H1 (cell line): ENCODE measurements at regions not wholly inside any gene's neighbourhood (a gene's known extent, or its start where the extent isn't known, plus 50 kb on each side); places are given as distances from the start of the nearest gene placed in this dataset.

Experiments used
- CTCF ChIA-PET: fragments of 300-600 bp; sonication (Branson Sonifier 250); formaldehyde crosslinking; loops from one replicate; lab custom pipeline; 2021; ENCODE audit not compliant: partially characterized antibody; lab: Charles Lee
- POLR2A ChIA-PET: fragments of 300-600 bp; sonication (Branson Sonifier 250); formaldehyde crosslinking; loops from one replicate; lab custom pipeline; 2021; ENCODE audit warnings: inconsistent platforms; ENCODE audit not compliant: partially characterized antibody; lab: Charles Lee
- DNase-seq, 2 experiments: peaks; one replicate each; pipeline versions ENCODE4 v3.0.0 to v3.0.0-alpha.2; 2010 to 2022; ENCODE audit warnings: low spot score in 2 of 2, low read depth in 1 of 2, mixed read lengths in 1 of 2
- FAIRE-seq: peaks from 2 replicates; lab custom pipeline; 2011; peaks lifted over from hg19 to GRCh38; lab: Jason Lieb, UNC
- H2AFZ ChIP-seq: 2 replicates; pipeline ENCODE4 v1.8.1; 2012; ENCODE audit warnings: low read length, inconsistent platforms
- H2AK5ac ChIP-seq: 2 replicates; pipeline ENCODE4 v1.6.1; 2013; ENCODE audit warnings: low read depth, low read length
- H2BK120ac ChIP-seq: replicated peaks from 2 replicates; pipeline ENCODE3; 2013; ENCODE audit warnings: low read depth, low read length, inconsistent platforms
- H2BK12ac ChIP-seq: 2 replicates; pipeline ENCODE4 v1.6.1; 2013; ENCODE audit warnings: low read depth, low read length
- H2BK15ac ChIP-seq: 2 replicates; pipeline ENCODE4 v1.6.1; 2013; ENCODE audit warnings: low read length
- H2BK20ac ChIP-seq: 2 replicates; pipeline ENCODE4 v1.6.1; 2013; ENCODE audit warnings: low read length
- H2BK5ac ChIP-seq: 2 replicates; pipeline ENCODE4 v1.6.1; 2013; ENCODE audit warnings: low read depth, low read length
- H3K14ac ChIP-seq: 2 replicates; pipeline ENCODE4 v1.6.1; 2013; ENCODE audit warnings: inconsistent platforms; ENCODE audit not compliant: insufficient read length
- H3K18ac ChIP-seq: 2 replicates; pipeline ENCODE4 v1.6.1; 2013; ENCODE audit warnings: low read length; ENCODE audit errors: extremely low read depth
- H3K23ac ChIP-seq: 2 replicates; pipeline ENCODE4 v1.6.1; 2013; ENCODE audit warnings: inconsistent platforms; ENCODE audit not compliant: insufficient read length
- H3K23me2 ChIP-seq: 2 replicates; pipeline ENCODE4 v1.6.1; 2013; ENCODE audit warnings: low read depth, low read length
- H3K27ac ChIP-seq: 2 replicates; pipeline ENCODE4 v1.6.1; 2011; ENCODE audit warnings: low read depth, low read length, inconsistent platforms
- H3K27me3 ChIP-seq, 4 experiments: replicated peaks in 1 of 4; 1 replicate in 1 of 4; 2 replicates in 3 of 4; pipeline versions ENCODE4 v1.6.1 to v1.8.1; 2011 to 2013; ENCODE audit warnings: low read length in 3 of 4, mild to moderate bottlenecking in 3 of 4, inconsistent platforms in 2 of 4, mixed read lengths in 2 of 4, moderate library complexity in 1 of 4; ENCODE audit not compliant: control insufficient read depth in 3 of 4, insufficient read depth in 3 of 4; ENCODE audit errors: extremely low read depth in 1 of 4
- H3K36me3 ChIP-seq, 4 experiments: 2 replicates each; pipeline versions ENCODE4 v1.6.1 to v1.8.1; 2011 to 2013; ENCODE audit warnings: mild to moderate bottlenecking in 4 of 4, low read length in 3 of 4, moderate library complexity in 2 of 4, control low read depth in 1 of 4, inconsistent platforms in 1 of 4; ENCODE audit not compliant: insufficient read depth in 4 of 4, control insufficient read depth in 2 of 4
- H3K4ac ChIP-seq: replicated peaks from 2 replicates; pipeline ENCODE3; 2013; ENCODE audit warnings: low read length, low read depth, mixed read lengths, inconsistent platforms; ENCODE audit not compliant: insufficient read length
- H3K4me1 ChIP-seq, 4 experiments: replicated peaks in 1 of 4; 1 replicate in 1 of 4; 2 replicates in 3 of 4; pipeline versions ENCODE4 v1.6.1 to v1.8.1; 2011 to 2013; ENCODE audit warnings: low read length in 3 of 4, inconsistent platforms in 2 of 4, mixed read lengths in 1 of 4; ENCODE audit not compliant: insufficient read depth in 4 of 4, control insufficient read depth in 3 of 4
- H3K4me2 ChIP-seq, 2 experiments: 2 replicates each; pipeline versions ENCODE4 v1.6.1 to v1.8.1; 2011 to 2013; ENCODE audit warnings: low read depth in 2 of 2, low read length in 2 of 2, control low read depth in 1 of 2, inconsistent platforms in 1 of 2, mild to moderate bottlenecking in 1 of 2; ENCODE audit not compliant: insufficient read depth in 1 of 2
- H3K4me3 ChIP-seq, 4 experiments: fragments of 200-600, 300-600 bp in 1 of 4; sonication (generic), shearing (Covaris generic), sonication (Bioruptor Twin) in 1 of 4; 2 replicates each; pipeline versions ENCODE4 v1.5.1 to v1.8.1; 2011 to 2016; ENCODE audit warnings: low read length in 4 of 4, low read depth in 3 of 4, control low read depth in 2 of 4, inconsistent platforms in 2 of 4, mild to moderate bottlenecking in 2 of 4, mixed read lengths in 1 of 4, moderate library complexity in 1 of 4; ENCODE audit not compliant: insufficient read depth in 2 of 4; ENCODE audit errors: extremely low read depth in 1 of 4
- H3K56ac ChIP-seq: replicated peaks from 2 replicates; pipeline ENCODE3; 2013; ENCODE audit warnings: low read depth, mild to moderate bottlenecking, mixed read lengths, low read length, inconsistent platforms; ENCODE audit not compliant: insufficient read length
- H3K79me1 ChIP-seq: 2 replicates; pipeline ENCODE4 v1.6.1; 2013; ENCODE audit warnings: low read depth, low read length, control low read depth
- H3K79me2 ChIP-seq, 2 experiments: 2 replicates each; pipeline versions ENCODE4 v1.6.1 to v1.8.1; 2012 to 2013; ENCODE audit warnings: low read length in 2 of 2, mild to moderate bottlenecking in 2 of 2, inconsistent platforms in 1 of 2; ENCODE audit not compliant: insufficient read depth in 2 of 2, control insufficient read depth in 1 of 2
- H3K9ac ChIP-seq, 4 experiments: replicated peaks in 1 of 4; 1 replicate in 1 of 4; 2 replicates in 3 of 4; pipeline versions ENCODE4 v1.6.1 to v1.8.1; 2011 to 2013; ENCODE audit warnings: low read depth in 3 of 4, low read length in 3 of 4, control low read depth in 2 of 4, mild to moderate bottlenecking in 2 of 4, moderate library complexity in 2 of 4, inconsistent platforms in 1 of 4; ENCODE audit errors: extremely low read depth in 1 of 4
- H3K9me3 ChIP-seq, 2 experiments: 2 replicates each; pipeline versions ENCODE4 v1.6.1 to v1.8.1; 2012 to 2013; ENCODE audit warnings: mild to moderate bottlenecking in 2 of 2, moderate library complexity in 2 of 2, control low read depth in 1 of 2, inconsistent platforms in 1 of 2, low read depth in 1 of 2, low read length in 1 of 2, mixed read lengths in 1 of 2; ENCODE audit not compliant: insufficient read depth in 2 of 2
- H4K20me1 ChIP-seq, 2 experiments: replicated peaks in 1 of 2; 2 replicates each; pipeline versions ENCODE3 to v1.8.1; 2011 to 2013; ENCODE audit warnings: inconsistent platforms in 2 of 2, low read length in 2 of 2, mild to moderate bottlenecking in 1 of 2; ENCODE audit not compliant: insufficient read depth in 2 of 2, control insufficient read depth in 1 of 2
- H4K5ac ChIP-seq: 2 replicates; pipeline ENCODE4 v1.6.1; 2013; ENCODE audit warnings: low read length, low read depth, mixed read lengths, inconsistent platforms; ENCODE audit not compliant: insufficient read length
- H4K8ac ChIP-seq: 2 replicates; pipeline ENCODE4 v1.8.0; 2013; ENCODE audit warnings: mild to moderate bottlenecking, moderate library complexity, low read length, inconsistent platforms; ENCODE audit not compliant: insufficient read depth; ENCODE audit errors: extremely low read depth
- H4K91ac ChIP-seq: replicated peaks from 2 replicates; pipeline ENCODE3; 2013; ENCODE audit warnings: low read length, mixed read lengths, inconsistent platforms; ENCODE audit not compliant: insufficient read length
- CBX8 ChIP-seq: fragments of 300-800, 300-1000 bp; sonication (generic); IDR thresholded peaks from 2 replicates; pipeline ENCODE4 v1.7.1; 2016; ENCODE audit warnings: low read depth, low read length, borderline replicate concordance
- CEBPB ChIP-seq: IDR thresholded peaks from 2 replicates; pipeline ENCODE4 v1.6.1; 2012; ENCODE audit warnings: low read depth, low read length
- HDAC2 ChIP-seq, 2 experiments: fragments of 300-600 bp in 1 of 2; sonication (generic) in 1 of 2; IDR thresholded peaks; 2 replicates each; pipeline ENCODE4 v1.6.1; 2011 to 2012; ENCODE audit warnings: low read depth in 2 of 2, low read length in 2 of 2, mild to moderate bottlenecking in 2 of 2, moderate library complexity in 2 of 2, borderline replicate concordance in 1 of 2, inconsistent platforms in 1 of 2
- RXRA ChIP-seq: IDR thresholded peaks from 2 replicates; pipeline ENCODE4 v1.6.1; 2011; ENCODE audit warnings: low read depth, mild to moderate bottlenecking, low read length, moderate library complexity; ENCODE audit not compliant: insufficient read depth
- SIRT6 ChIP-seq: IDR thresholded peaks from one replicate; pipeline ENCODE4 v1.7.1; 2012; ENCODE audit warnings: low read length, inconsistent platforms
- SP2 ChIP-seq: IDR thresholded peaks from 2 replicates; pipeline ENCODE4 v1.6.1; 2012; ENCODE audit warnings: mild to moderate bottlenecking, low read length, inconsistent platforms
- WGBS, 2 experiments: shearing (Covaris generic) in 1 of 2; methylation state at CpG; one replicate each; pipeline versions ENCODE4 v1.1.6 to v1.1.7; 2013 to 2015; ENCODE audit warnings: low lambda C conversion rate in 2 of 2, mixed read lengths in 2 of 2, inconsistent platforms in 1 of 2, low coverage in 1 of 2, missing lambda C conversion rate in 1 of 2; ENCODE audit not compliant: insufficient replicate concordance in 2 of 2, insufficient coverage in 1 of 2, insufficient read length in 1 of 2; ENCODE audit errors: extremely low coverage in 1 of 2, missing lambda C conversion rate in 1 of 2; 5-methylcytosine and 5-hydroxymethylcytosine counted together

DNA sequence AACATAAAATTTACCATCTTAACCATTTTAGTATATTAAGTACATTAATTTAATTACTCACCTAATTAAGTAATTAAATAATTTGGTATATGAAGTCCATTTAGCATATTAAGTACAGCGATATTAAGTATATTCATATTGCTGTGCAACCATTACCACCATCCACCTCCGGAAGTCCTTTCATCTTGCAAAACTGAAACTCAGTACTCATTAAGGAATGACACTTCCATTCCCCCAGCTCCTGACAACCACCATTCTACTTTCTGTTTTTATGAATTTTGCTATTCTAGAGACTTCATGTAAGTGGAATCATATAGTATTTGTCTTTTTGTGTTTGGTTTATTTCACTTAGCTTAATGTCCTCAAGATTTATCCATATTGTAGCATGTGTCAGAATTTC, 61.1 kb upstream of the GTSF1L start:
- FAIRE-seq: no peak
- H2AFZ ChIP-seq: no peak overlapping the region
- no peak overlapping the region for H4K5ac ChIP-seq
- WGBS, 2 experiments: 92% methylated on average over 2 of the region's 2 CpGs; no CpG with 5 or more reads in 1 of the 2 experiments
- no peak overlapping the region for H4K8ac ChIP-seq
- no peaks in the 10 kb centered on the region for H3K27me3 ChIP-seq
- no peak overlapping the region for H3K9ac ChIP-seq
- no peak overlapping the region for H2BK15ac ChIP-seq
- CTCF ChIA-PET: interaction anchor here (0.6 kb wide), 1 partner anchor 38 kb away, joined by 3 read pairs; no protein-coding TSS in a partner anchor
- no peak overlapping the region for H2BK12ac ChIP-seq
- H3K4me1 ChIP-seq: no peaks in the 10 kb centered on the region
- H2BK5ac ChIP-seq: no peak overlapping the region
- no peaks in the 10 kb centered on the region for H3K36me3 ChIP-seq
- no peaks in the 10 kb centered on the region for H3K79me2 ChIP-seq
- H4K91ac ChIP-seq: no peak overlapping the region
- H3K18ac ChIP-seq: no peak overlapping the region
- no peak overlapping the region for H2AK5ac ChIP-seq
- no peak overlapping the region for H3K4me3 ChIP-seq
- no peaks in the 10 kb centered on the region for H3K79me1 ChIP-seq
- H3K23ac ChIP-seq: no peak overlapping the region
- no peak overlapping the region for H3K56ac ChIP-seq
- no peaks in the 10 kb centered on the region for H4K20me1 ChIP-seq
- H3K23me2 ChIP-seq: no peaks in the 10 kb centered on the region
- POLR2A ChIA-PET: interaction anchor here (0.7 kb wide), 1 partner anchor 105 kb away, joined by 3 read pairs; no protein-coding TSS in a partner anchor
- H3K14ac ChIP-seq: no peak overlapping the region
- peaks cover 0 to 5% of the 10 kb centered on the region in 2 experiments; a peak in 2 of 4 replicates for H3K9me3 ChIP-seq
- H3K4ac ChIP-seq: no peak overlapping the region
- H2BK120ac ChIP-seq: no peak overlapping the region
- no peak overlapping the region for H3K27ac ChIP-seq
- no peak for DNase-seq
- H2BK20ac ChIP-seq: no peak overlapping the region
- H3K4me2 ChIP-seq: no peak overlapping the region
- no peak for TF ChIP-seq SP2
- TF ChIP-seq CEBPB: no peak
- no peak for TF ChIP-seq CBX8
- TF ChIP-seq HDAC2 (IDR thresholded peaks at IDR 0.05; ENCODE audit: borderline replicate concordance in 1 of 2, low read depth in 2 of 2, low read length in 2 of 2): no peak
- no peak for TF ChIP-seq SIRT6
- TF ChIP-seq RXRA: no peak
